HepG2 (cell line): ENCODE measurements at regions not wholly inside any gene's neighbourhood (a gene's known extent, or its start where the extent isn't known, plus 50 kb on each side); places are given as distances from the start of the nearest gene placed in this dataset.

Source experiments
- ATAC-seq: fragments of 200-7000 bp; cut with Tn5 transposase; 3 replicates; pipeline ENCODE4 v1.9.1; 2020; ENCODE audit warnings: mild to moderate bottlenecking, moderate library complexity
- BruUV-seq: library from RNA; stranded (reverse); fragments of 400-500 nt; replicated peaks from 2 replicates; lab custom pipeline; 2021; lab: Mats Ljungman, UMichigan
- CTCF ChIA-PET: fragments of 300-600 bp; formaldehyde crosslinking; extraction: SDS; loops from one replicate; lab custom pipeline; 2021; ENCODE audit warnings: low total read pairs, inconsistent platforms, low intra/inter-chr PET ratio; lab: Yijun Ruan, JAX
- POLR2A ChIA-PET: fragments of 350-600 bp; sonication (Branson Sonifier 250); formaldehyde crosslinking; loops from one replicate; lab custom pipeline; 2020; ENCODE audit warnings: antibody characterized with exemption, inconsistent platforms; lab: Yijun Ruan, JAX
- DNase-seq: peaks from one replicate; pipeline ENCODE4 v3.0.0-alpha.2; 2015; ENCODE audit warnings: low spot score
- FAIRE-seq: peaks from 3 replicates; lab custom pipeline; 2011; peaks lifted over from hg19 to GRCh38; lab: Jason Lieb, UNC
- H2AFZ ChIP-seq: one replicate; pipeline ENCODE4 v1.6.1; 2011; ENCODE audit warnings: low read length, inconsistent platforms
- H3K27ac ChIP-seq: fragments of 300-600 bp; 3 replicates; pipeline ENCODE4 v1.8.0; 2011; ENCODE audit warnings: mixed run types, mild to moderate bottlenecking, mixed read lengths, low read length, inconsistent platforms; ENCODE audit not compliant: insufficient read depth; ENCODE audit errors: extremely low read length
- H3K27me3 ChIP-seq, 2 experiments: fragments of 200-600 bp in 1 of 2; 2 replicates in 1 of 2; 3 replicates in 1 of 2; pipeline versions ENCODE4 v1.6.0 to v1.8.0; 2011; ENCODE audit warnings: low read length in 2 of 2, mild to moderate bottlenecking in 2 of 2, moderate library complexity in 2 of 2, inconsistent platforms in 1 of 2; ENCODE audit not compliant: insufficient read depth in 2 of 2, control insufficient read depth in 1 of 2
- H3K36me3 ChIP-seq, 2 experiments: fragments of 200-600 bp in 1 of 2; replicated peaks in 1 of 2; 2 replicates in 1 of 2; 3 replicates in 1 of 2; pipeline versions ENCODE4 v1.5.1 to v1.8.0; 2011; ENCODE audit warnings: low read length in 2 of 2, inconsistent platforms in 1 of 2; ENCODE audit not compliant: insufficient read depth in 2 of 2, control insufficient read depth in 1 of 2
- H3K4me1 ChIP-seq: 2 replicates; pipeline ENCODE4 v1.5.1; 2012; ENCODE audit warnings: low read length, inconsistent platforms; ENCODE audit not compliant: insufficient read depth
- H3K4me2 ChIP-seq: 2 replicates; pipeline ENCODE4 v1.6.0; 2011; ENCODE audit warnings: low read depth, low read length, inconsistent platforms
- H3K4me3 ChIP-seq, 3 experiments: fragments of 200-600 bp in 1 of 3; sonication (generic), shearing (Covaris generic) in 1 of 3; replicated peaks in 1 of 3; 2 replicates each; pipeline ENCODE4 v1.5.1; 2011 to 2016; ENCODE audit warnings: low read length in 3 of 3, inconsistent platforms in 2 of 3, low read depth in 2 of 3, mild to moderate bottlenecking in 2 of 3, control low read depth in 1 of 3, mixed read lengths in 1 of 3; ENCODE audit not compliant: insufficient read depth in 1 of 3
- H3K79me2 ChIP-seq: one replicate; pipeline ENCODE4 v1.6.1; 2011; ENCODE audit warnings: low read length, inconsistent platforms; ENCODE audit not compliant: insufficient read depth
- H3K9ac ChIP-seq: 2 replicates; pipeline ENCODE4 v1.6.0; 2011; ENCODE audit warnings: mild to moderate bottlenecking, low read depth, low read length, inconsistent platforms; ENCODE audit not compliant: insufficient read depth
- H3K9me3 ChIP-seq: 2 replicates; pipeline ENCODE4 v1.5.1; 2012; ENCODE audit warnings: mild to moderate bottlenecking, low read length
- H4K20me1 ChIP-seq: 2 replicates; pipeline ENCODE4 v1.6.0; 2011; ENCODE audit warnings: inconsistent platforms, mild to moderate bottlenecking, low read length, moderate library complexity; ENCODE audit not compliant: insufficient read depth
- ARID3A ChIP-seq: IDR thresholded peaks from 2 replicates; pipeline ENCODE4 v1.6.1; 2012; ENCODE audit warnings: low read depth, low read length, improper control_type of control experiment
- CENPT ChIP-seq: sonication (generic); formaldehyde crosslinking; IDR thresholded peaks from 2 replicates; pipeline ENCODE4 v1.8.0; 2022; ENCODE audit warnings: low read depth, mild to moderate bottlenecking, moderate library complexity, missing genetic modification reagents
- DNMT1 ChIP-seq: sonication (generic); formaldehyde crosslinking; IDR thresholded peaks from 2 replicates; pipeline ENCODE4 v1.5.1; 2020; ENCODE audit warnings: mild to moderate bottlenecking, missing genetic modification reagents
- FOXM1 ChIP-seq: sonication (generic); formaldehyde crosslinking; IDR thresholded peaks from 2 replicates; pipeline ENCODE4 v1.5.0; 2020; ENCODE audit warnings: missing genetic modification reagents
- GMEB2 ChIP-seq: IDR thresholded peaks from 2 replicates; pipeline ENCODE4 v1.6.1; 2016; ENCODE audit warnings: missing biosample characterization, missing genetic modification reagents, low read depth
- MZF1 ChIP-seq: sonication (generic); formaldehyde crosslinking; IDR thresholded peaks from 2 replicates; pipeline ENCODE4 v1.8.1; 2023; ENCODE audit warnings: mild to moderate bottlenecking, missing genetic modification reagents, borderline replicate concordance
- SIX4 ChIP-seq: sonication (generic); formaldehyde crosslinking; IDR thresholded peaks from 2 replicates; pipeline ENCODE4 v1.4.0; 2020; ENCODE audit warnings: missing genetic modification reagents
- SYNCRIP ChIP-seq: fragments of 200-400 bp; formaldehyde crosslinking; IDR thresholded peaks from 2 replicates; pipeline ENCODE4 v1.6.1; 2018; ENCODE audit warnings: mild to moderate bottlenecking, low read depth, low read length; ENCODE audit not compliant: insufficient read depth
- TFE3 ChIP-seq: IDR thresholded peaks from 2 replicates; pipeline ENCODE4 v1.6.1; 2016
- ZKSCAN1 ChIP-seq: fragments of 150-350 bp; IDR thresholded peaks from 2 replicates; pipeline ENCODE4 v1.6.1; 2014; ENCODE audit warnings: low read length
- ZKSCAN8 ChIP-seq: IDR thresholded peaks from 2 replicates; pipeline ENCODE4 v1.6.1; 2016; ENCODE audit warnings: borderline replicate concordance, missing genetic modification reagents, missing compliant biosample characterization
- ZNF543 ChIP-seq: sonication (generic); formaldehyde crosslinking; IDR thresholded peaks from 2 replicates; pipeline ENCODE4 v1.4.0; 2020; ENCODE audit warnings: mild to moderate bottlenecking, missing genetic modification reagents
- ZNF598 ChIP-seq: sonication (generic); formaldehyde crosslinking; IDR thresholded peaks from 2 replicates; pipeline ENCODE4 v1.5.1; 2020; ENCODE audit warnings: mild to moderate bottlenecking, missing genetic modification reagents, borderline replicate concordance
- ZNF615 ChIP-seq: sonication (generic); formaldehyde crosslinking; IDR thresholded peaks from 2 replicates; pipeline ENCODE4 v1.5.0; 2020; ENCODE audit warnings: mild to moderate bottlenecking, missing genetic modification reagents, borderline replicate concordance
- ZSCAN12 ChIP-seq: sonication (generic); formaldehyde crosslinking; IDR thresholded peaks from 2 replicates; pipeline ENCODE4 v1.9.0; 2021; ENCODE audit warnings: mild to moderate bottlenecking, missing genetic modification reagents
- WGBS: methylation state at CpG from one replicate; pipeline ENCODE4 v1.1.6; 2017; ENCODE audit warnings: low lambda C conversion rate; 5-methylcytosine and 5-hydroxymethylcytosine counted together
- in situ Hi-C: cut with HindIII; loops from 2 replicates; pipeline ENCODE4 v1.10.0; 2017; ENCODE audit warnings: low pct_unique_long_range_greater_than_20kb; ENCODE audit not compliant: extremely low pct_ligation_motif_present
- intact Hi-C: fragments of 100-400 bp; cut with micrococcal nuclease; formaldehyde crosslinking; loops from one replicate; pipeline ENCODE4 v1.10.0; 2022; ENCODE audit not compliant: unreplicated experiment

DNA sequence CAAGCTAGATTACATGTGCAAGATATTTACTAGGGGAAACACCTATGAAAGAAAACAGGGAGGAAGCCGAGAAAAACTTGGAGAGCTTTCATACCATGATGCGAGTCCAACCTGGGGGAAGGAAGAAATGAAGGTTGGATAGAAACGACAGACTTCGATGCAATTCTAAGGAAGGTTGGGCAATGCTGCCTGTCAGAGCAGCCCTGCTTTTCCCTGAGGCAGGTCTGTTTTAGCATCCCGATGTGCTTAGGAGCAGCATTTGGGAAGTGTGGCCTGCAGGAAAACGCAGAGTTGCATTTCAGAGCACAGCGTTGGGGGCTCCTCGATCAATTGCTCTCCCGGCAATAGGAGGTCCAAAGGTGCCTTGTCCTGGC, 91.9 kb upstream of the DTNBP1 start:
- H3K9ac ChIP-seq: no peak overlapping the region
- no peaks in the 10 kb centered on the region for H3K9me3 ChIP-seq
- CTCF ChIA-PET: no interaction called here
- no peak overlapping the region for H3K4me3 ChIP-seq
- WGBS: 75% methylated on average over 8 of the region's 9 CpGs
- no peaks in the 10 kb centered on the region for H3K36me3 ChIP-seq
- no peaks in the 10 kb centered on the region for H3K4me1 ChIP-seq
- BruUV-seq: no TSS peak
- POLR2A ChIA-PET: no interaction called here
- no peak overlapping the region for H2AFZ ChIP-seq
- no peak for DNase-seq
- H3K4me2 ChIP-seq: no peak overlapping the region
- no peak for ATAC-seq
- H4K20me1 ChIP-seq: no peaks in the 10 kb centered on the region
- no peak overlapping the region for H3K27ac ChIP-seq
- intact Hi-C loops: no loop called here
- in situ Hi-C loops: no loop called here
- H3K79me2 ChIP-seq: no peaks in the 10 kb centered on the region
- no peaks in the 10 kb centered on the region for H3K27me3 ChIP-seq
- FAIRE-seq: no peak
- TF ChIP-seq GMEB2 (CRISPR knock-in tag): no peak
- no peak for TF ChIP-seq CENPT (CRISPR knock-in tag)
- TF ChIP-seq TFE3 (CRISPR knock-in tag): no peak
- no peak for TF ChIP-seq SYNCRIP
- TF ChIP-seq ZNF615: no peak
- no peak for TF ChIP-seq MZF1 (CRISPR knock-in tag)
- no peak for TF ChIP-seq ZKSCAN1
- no peak for TF ChIP-seq SIX4 (CRISPR knock-in tag)
- TF ChIP-seq ZNF543 (CRISPR knock-in tag): no peak
- TF ChIP-seq FOXM1 (CRISPR knock-in tag): no peak
- no peak for TF ChIP-seq ZSCAN12 (CRISPR knock-in tag)
- TF ChIP-seq ARID3A: no peak
- TF ChIP-seq DNMT1 (CRISPR knock-in tag): no peak
- no peak for TF ChIP-seq ZNF598 (CRISPR knock-in tag)
- no peak for TF ChIP-seq ZKSCAN8 (CRISPR knock-in tag)
